Fibroblast of the aortic adventitia (primary cell): ENCODE measurements at regions not wholly inside any gene's neighbourhood (a gene's known extent, or its start where the extent isn't known, plus 50 kb on each side); places are given as distances from the start of the nearest gene placed in this dataset.
"Not testable (repeated sequence)": the region's sequence is repeated elsewhere in the genome, so short reads cannot be mapped to it uniquely, and the experiment has no call there.

Experiments used
- DNase-seq: peaks from one replicate; pipeline ENCODE4 v3.0.0-alpha.2; 2010; ENCODE audit warnings: low read depth
- H3K4me3 ChIP-seq: 2 replicates; pipeline ENCODE4 v1.5.1; 2011; ENCODE audit warnings: low read depth, mild to moderate bottlenecking, control low read depth, low read length, moderate library complexity
- CTCF ChIP-seq: IDR thresholded peaks from 2 replicates; pipeline ENCODE4 v1.5.1; 2011; ENCODE audit warnings: mild to moderate bottlenecking, low read length, control low read depth, inconsistent platforms; ENCODE audit not compliant: insufficient read depth

- no peak for DNase-seq
- no peak for TF ChIP-seq CTCF
- no peak overlapping the region for H3K4me3 ChIP-seq
These were observed 79.6 kb downstream of the RPL10L start for GRCh38 chr14:46571970-46572369.

- not testable (repeated sequence) for DNase-seq
These were observed 83.4 kb downstream of the RPL10L start for GRCh38 chr14:46568161-46568560.

GRCh38 chr14:46550836-46551235 lies 100.7 kb downstream of the RPL10L start:
- H3K4me3 ChIP-seq: no peak overlapping the region
- no peak for DNase-seq
- TF ChIP-seq CTCF: no peak

More at GRCh38 chr14:46568161-46568560, 83.4 kb downstream of the RPL10L start:
- not testable (repeated sequence) for H3K4me3 ChIP-seq

- no peak for DNase-seq
- H3K4me3 ChIP-seq: no peak overlapping the region
- TF ChIP-seq CTCF: no peak
These were observed 110.6 kb downstream of the RPL10L start for GRCh38 chr14:46540986-46541385.

GRCh38 chr14:46519121-46519520 lies 132.5 kb downstream of the RPL10L start:
- DNase-seq: no peak
- no peak overlapping the region for H3K4me3 ChIP-seq

GRCh38 chr14:46508752-46509151 lies 142.8 kb downstream of the RPL10L start:
- not testable (repeated sequence) for H3K4me3 ChIP-seq, DNase-seq

More at GRCh38 chr14:46519121-46519520, 132.5 kb downstream of the RPL10L start:
- no peak for TF ChIP-seq CTCF

- TF ChIP-seq CTCF: no peak
- no peak overlapping the region for H3K4me3 ChIP-seq
- DNase-seq: no peak
These were observed 152.1 kb downstream of the RPL10L start for GRCh38 chr14:46499521-46499920.

GRCh38 chr14:46496409-46496808 lies 155.2 kb downstream of the RPL10L start:
- H3K4me3 ChIP-seq: no peak overlapping the region
- DNase-seq: no peak

More at GRCh38 chr14:46496409-46496808, 155.2 kb downstream of the RPL10L start:
- TF ChIP-seq CTCF: no peak
